ENCODE measurements at regions not wholly inside any gene's neighbourhood (a gene's known extent, or its start where the extent isn't known, plus 50 kb on each side); places are given as distances from the start of the nearest gene placed in this dataset.
"Not testable (repeated sequence)": the region's sequence is repeated elsewhere in the genome, so short reads cannot be mapped to it uniquely, and the experiment has no call there.

DNA sequence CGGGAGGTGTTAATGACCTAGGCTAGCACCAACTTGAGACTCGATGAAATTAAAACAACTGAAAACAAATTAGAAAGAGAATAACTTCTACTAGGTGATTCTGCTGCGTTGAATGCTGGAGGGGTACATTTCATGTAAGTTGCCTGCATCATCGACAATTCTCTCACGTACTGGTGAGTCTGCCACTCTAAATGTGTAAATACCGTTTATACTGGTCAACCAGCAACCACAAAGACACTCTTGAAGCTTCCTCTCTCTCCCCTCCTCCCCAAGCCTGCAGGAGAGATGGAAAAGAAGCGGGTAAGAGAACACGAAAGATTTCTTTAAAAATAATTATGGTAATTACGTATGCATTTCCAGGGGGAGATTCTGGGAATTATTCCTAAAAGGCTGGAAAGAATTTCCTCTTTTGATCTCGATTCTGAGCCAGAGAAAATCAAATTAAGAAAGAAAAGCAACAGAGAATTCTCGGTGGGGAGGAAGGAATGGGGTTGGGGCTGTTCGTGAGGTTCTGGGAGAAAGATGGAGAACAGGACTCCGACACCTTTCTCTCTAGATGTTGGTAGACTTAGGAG is 68.6 kb upstream of the MRTFB start:
- DNase-seq = no peak

DNA sequence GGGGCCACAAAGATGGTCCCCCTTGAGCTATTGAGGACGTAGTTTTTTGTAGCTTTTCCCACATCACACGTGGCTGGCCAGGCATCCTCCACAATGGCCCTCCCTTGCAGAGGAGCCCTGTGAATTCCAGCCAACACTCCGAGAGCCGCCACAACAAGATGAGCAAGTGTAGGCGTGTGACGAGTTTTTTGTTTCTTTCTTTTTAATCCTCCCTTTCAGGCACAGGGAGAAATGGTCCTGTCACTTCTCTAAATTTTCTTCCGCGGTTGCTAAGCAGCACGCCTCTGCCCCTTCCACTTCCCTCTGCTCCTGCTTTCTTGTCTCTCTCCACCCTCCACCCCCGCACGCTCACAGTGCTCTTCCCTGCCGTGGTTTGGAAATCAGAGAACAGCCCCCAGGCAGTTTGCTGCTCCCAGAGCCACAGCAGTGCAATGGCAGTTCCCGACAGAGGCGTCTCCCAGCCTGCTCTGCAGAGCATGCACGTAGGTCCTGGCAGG is 68.0 kb upstream of the MRTFB start:
- DNase-seq = peak in 8 of 14 donors; percentile 11 to 61 (median 32)

DNA sequence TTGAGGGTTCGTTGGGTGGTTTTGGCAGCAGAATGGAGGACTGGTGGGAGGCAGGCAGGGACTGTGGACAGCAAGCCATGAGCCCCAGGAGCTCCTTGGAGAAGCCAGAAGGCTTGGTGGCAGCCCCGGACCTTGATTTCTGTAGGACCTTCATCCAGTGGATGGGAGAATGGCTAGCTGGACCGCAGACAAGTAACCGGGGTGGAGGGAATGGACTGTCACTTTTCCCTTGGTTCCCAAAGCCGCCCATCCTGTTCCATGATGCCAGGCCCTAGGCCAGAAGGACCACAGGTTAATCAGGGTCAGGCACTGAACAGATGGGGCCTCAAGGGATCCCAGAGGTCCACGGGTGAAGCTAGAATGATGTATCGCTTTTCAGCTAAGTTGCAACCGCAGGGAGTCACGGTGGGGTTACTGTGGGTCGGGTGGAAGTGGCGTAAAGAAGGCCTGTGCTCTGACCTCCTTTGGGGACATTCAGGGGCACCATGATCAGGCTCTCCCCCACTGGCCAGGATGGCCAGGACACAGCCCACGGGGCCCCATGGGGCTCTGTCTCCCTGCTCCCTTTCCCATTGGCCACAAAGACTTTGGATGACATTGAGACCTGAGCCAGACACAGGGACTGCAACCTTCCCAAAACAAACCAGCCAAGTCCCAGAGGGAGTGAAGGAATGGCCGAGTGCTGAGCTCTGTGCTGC is 66.9 kb upstream of the MRTFB start:
- no peak for DNase-seq

DNA sequence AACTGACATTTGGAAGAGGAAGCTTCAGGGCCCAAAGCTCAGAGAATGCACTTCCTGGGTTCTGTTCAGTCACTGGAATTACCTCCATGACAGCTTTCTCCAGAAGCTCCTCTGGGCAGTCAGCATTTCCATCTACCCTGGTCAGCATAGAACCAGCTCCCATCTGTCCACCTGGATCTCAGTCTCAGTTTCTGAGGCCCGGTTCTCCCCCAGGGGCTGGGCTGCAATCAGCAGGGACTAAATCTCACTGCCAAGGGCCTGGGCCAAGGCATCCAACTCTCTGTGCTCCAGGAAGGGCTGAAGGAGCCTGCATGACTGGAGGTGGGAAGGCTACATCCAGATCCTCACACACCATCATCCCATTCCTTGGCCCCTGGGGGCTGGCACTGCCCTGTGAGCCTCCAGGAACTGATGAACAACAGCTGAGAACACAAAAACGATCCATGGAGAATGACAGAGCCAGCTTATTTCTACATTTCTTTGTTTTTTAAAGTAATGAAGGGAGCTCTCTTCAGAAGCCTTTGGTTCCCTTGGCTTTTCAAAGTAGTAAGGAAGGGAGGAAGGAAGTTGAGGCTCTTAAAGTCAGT is 66.3 kb upstream of the MRTFB start:
- peak in 1 of 14 donors; percentile 10 for DNase-seq

DNA sequence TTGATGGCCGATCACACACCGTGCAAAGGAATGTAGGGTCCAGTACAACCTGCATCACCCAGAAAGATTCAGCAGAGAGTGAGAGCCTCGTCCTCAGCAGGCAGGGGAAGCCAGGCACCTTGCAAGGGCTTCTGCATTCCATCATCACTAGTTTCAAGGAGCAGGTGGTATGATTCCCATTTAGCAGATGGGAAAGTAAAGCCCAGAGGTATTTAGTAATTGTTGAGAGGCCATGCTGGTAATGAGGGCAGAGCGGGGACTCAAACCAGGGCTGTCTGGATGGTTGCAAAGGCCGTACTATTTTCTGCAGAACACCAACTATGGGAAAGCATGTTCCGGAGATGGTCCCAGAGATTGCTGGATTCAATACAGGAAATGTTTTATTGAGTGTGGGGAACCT is 65.8 kb upstream of the MRTFB start:
- no peak for DNase-seq

DNA sequence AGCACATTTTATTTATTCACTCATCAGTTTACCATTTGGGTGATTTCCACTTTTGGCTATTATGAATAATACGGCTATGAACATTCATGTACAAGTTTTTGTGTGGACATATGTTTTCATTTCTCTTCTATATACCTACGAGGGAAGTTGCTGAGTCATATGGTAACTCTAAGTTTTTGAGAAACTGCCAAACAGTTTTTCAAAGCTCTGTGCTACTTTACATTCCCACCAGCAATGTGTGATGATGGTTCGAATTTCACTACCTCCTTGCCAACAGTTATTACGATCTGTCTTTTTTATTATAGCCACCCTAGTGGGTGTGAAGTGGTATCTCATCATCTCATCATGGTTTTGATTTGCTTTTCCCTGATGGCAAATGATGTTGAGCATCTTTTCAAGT is 63.7 kb upstream of the MRTFB start:
- DNase-seq = no peak

DNA sequence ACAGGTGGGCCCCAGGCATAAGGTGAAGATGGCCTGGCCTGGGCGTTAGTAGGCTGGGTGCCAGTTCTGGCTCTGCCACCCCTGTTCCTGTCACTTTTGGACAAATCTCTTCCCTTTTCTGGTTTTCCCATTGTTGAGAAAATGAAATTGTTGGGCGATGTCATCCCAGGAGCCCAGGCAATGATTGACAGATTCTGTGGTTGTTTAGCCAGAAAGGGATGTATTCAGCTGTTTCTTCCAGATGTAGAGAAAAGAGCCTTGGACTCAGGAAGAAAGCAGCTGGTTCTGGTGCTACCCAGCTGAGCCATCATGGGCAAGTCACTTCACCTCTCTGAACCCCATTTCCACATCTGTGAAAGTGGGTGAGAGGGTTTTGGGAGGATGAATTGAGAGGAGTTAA is 60.1 kb upstream of the MRTFB start:
- no peak for DNase-seq

DNA sequence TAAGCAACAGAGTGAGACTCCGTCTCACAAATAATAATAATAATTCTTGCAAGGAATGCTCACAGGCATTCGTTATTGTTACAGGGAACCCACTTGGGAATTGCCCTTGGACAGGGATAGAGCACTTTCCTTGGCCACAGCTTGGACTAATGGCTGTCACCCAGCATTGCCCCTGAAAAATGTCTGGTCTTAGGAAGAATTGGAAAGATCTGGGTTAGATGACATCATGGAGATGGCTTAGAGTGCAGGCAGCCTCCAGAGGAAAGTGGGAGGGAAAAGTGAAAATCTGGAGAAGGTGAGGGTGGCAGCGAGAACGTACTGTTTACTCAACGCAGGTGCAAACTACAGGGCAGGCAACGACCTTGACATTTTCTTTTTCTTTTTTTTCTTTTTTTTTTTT is 59.3 kb upstream of the MRTFB start:
- no peak for DNase-seq

DNA sequence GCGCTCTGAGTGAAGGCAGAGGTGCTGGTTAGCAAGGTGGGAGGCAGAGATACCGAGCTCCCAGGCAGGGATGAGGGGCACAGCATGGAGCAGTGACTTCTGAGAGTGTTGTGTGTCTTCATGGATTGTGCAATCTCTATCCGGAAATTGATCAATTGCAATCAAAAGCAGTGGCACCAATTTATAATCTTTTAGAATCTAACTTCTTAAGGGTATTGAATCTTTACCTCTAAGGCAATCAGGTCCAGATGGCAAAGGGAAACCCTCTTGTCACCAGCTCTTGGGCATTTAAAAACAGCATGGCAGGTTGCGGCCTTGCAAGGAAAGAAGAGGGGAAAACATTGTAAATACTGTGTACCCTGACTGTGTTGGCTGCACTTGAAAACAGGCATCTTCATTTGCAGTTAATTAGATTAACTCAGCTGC is 58.0 kb upstream of the MRTFB start:
- no peak for DNase-seq

DNA sequence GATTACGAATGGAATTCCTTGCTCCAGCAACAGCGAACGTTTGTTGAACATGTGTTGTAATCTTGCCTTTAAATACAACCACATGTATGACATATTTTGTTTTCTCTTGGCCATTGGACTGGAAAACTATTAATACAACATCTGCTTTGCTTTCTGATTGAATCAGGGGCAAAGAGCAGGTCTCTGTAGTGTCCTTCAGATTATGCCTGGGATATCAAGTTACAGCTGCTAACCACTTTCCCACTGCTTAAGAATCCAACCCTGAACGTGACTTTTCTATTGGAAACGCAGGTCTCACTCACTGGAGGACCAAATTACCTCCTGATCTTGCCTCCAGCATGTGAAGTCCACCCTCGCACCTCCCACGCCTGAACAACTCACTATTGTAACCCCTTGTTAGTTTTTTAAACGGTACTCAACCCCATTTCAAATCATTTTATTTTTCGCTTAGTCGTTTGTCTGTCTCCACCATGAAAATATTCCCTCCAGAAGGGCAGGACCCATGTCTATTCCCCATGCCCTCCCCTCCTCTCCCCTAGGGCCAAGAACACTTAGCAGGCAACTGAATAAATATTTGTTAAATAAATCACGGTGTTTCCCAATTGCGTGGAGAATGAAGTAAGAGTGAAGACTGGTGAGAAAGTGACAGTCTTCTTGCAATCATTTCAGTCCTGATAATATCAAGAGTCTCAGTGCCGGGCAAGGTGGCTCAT is 57.4 kb upstream of the MRTFB start:
- no peak for DNase-seq

DNA sequence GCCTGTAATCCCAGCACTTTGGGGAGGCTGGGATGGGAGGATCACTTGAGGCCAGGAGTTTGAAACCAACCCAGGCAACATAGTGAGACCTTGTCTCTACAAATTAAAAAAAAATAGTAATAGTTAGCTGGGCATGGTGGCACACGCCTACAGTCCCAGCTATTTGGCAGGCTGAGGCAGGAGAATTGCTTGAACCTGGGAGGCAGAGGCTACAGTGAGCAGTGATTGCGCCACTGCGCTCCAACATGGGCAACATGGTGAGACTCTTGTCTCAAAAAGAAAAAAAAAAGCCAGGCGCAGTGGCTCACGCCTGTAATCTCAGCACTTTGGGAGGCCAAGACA is 56.9 kb upstream of the MRTFB start:
- no peak for DNase-seq

DNA sequence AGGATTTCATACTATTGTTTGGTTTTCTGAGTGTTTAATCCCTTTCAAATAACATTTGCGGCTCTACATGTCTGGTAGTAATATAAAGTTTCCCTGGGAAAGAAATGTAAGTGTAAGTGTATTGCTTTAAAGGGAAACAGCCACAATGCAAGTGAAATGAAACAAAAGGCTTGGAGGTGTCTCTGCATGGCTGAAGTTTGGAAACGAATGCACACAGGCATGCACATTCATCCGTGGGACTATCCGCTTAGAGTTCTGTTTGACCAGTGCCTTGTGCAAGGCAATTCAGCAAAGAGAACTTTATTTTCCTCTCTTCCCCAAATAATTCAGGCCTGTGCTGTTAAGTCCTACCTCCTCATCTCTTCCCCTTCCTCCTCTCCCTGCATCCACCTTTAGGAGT is 56.1 kb upstream of the MRTFB start:
- no peak for DNase-seq

DNA sequence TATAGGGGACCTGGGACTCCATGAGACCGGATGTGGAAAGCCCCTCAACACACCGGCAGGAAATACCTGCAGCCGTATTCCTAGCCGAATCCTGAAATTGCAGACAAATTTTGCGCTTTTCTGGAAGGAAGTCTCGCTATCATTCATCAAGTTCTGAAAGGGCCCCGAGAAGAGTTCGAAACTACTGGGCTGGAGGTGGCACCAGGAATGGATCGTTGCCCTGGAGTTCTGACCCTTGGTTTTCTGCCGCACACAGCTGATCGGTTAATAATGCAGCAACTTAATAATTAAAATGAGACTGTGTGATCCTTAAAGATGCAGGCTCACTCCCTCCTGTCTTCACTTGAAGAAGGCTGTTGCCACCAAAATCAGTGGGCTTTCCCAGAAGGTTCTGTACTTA is 55.7 kb upstream of the MRTFB start:
- DNase-seq = no peak

DNA sequence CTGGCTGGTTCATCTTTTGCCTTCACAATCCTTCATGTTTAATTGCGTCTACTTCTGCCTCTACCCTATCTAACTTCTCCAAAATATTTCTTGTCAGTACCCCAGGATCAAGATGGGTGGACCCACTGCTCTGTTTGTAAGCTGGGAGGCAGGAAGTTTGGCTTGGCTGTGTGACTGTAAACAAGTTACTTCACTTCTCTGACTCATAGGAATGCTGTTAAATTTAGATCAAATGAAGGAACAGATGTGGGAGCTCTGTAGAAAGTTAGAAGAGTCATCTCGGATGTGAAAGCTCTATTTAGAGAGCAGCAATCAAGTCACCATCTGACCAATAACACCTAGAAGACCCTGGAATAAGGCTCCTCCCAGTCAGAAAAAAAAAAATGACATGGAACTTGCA is 55.2 kb upstream of the MRTFB start:
- no peak for DNase-seq

DNA sequence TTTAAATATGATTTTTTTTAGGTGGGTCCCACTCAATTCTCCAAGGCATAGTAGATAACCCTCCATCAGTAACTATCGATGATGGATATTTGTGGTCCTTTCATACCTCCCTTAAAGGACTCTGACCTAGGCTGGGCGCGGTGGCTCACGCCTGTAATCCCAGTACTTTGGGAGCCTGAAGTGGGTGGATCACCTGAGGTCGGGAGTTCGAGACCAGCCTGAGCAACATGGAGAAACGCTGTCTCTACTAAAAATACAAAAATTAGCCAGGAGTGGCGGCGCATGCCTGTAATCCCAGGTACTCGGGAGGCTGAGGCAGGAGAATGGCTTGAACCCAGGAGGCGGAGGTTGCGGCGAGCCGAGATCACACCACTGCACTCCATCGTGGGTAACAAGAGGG is 54.8 kb upstream of the MRTFB start:
- DNase-seq = not testable (repeated sequence)

DNA sequence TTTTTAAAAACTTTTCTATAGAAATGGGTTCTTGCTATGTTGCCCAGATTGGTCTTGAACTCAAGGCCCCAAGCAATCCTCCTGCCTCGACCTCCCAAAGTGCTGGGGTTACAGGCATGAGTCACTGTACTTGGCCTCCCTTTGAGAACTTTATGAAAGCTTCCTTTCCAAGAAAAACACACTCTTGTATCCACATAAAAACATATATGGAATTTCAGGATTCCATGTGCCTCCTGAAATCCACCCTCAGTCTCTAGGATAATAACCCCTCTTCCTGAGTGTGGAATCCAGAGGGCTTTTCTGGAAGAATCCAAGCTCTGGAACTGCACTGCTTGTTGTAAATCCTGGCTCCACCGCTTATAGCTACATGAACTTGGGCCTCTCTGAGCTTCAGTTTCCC is 53.2 kb upstream of the MRTFB start:
- DNase-seq = no peak

DNA sequence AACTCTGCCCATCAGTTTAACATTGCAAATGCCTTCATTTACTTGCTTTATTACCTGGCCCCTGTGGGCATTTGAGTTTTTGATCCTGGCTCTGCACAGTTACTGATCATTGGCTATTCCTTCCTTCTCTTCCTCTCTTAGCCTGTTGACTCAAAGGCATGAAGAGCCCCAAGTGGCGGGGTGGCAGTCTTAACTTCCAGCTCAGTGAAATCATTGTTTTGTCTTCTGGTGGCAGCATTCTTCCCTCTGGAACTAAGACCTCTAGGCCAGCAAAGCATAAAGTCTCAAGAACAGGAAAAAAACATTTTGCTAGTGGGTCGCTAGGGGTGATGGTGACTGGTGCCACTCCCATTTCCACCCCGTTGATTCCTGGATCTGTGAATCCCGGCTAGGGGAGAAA is 52.3 kb upstream of the MRTFB start:
- no peak for DNase-seq

DNA sequence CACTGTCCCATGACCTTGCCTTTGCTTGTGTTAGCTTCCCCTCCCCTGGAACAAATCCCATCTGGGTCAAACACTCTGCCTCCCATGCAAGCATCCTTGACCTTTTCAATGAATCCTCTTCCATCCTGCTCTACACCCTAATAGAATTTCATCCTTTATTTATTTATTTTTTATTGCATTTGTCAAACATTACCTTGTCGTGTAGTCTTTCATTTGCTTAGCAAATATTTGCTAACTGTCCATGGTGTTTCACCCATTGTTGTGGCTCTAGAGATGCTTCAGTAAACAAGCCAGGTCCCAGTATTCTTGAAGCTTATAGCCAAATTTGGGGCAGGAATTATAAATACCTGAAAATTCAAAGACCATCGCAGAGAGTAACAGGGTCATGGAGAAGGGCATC is 51.0 kb upstream of the MRTFB start:
- no peak for DNase-seq
